ENCODE measurements at regions not wholly inside any gene's neighbourhood (a gene's known extent, or its start where the extent isn't known, plus 50 kb on each side); places are given as distances from the start of the nearest gene placed in this dataset.

GRCh38 chr16:11401161-11402050, 56.1 kb downstream of the RMI2 start:
- DNase-seq (ENCODE audit: low spot score) = no peak

- no peak for DNase-seq (ENCODE audit: low spot score)
These were observed 56.9 kb downstream of the RMI2 start for GRCh38 chr16:11402051-11402744.

GRCh38 chr16:11402745-11403533, 57.7 kb downstream of the RMI2 start:
- no peak for DNase-seq (ENCODE audit: low spot score)

GRCh38 chr16:11403534-11403795, 58.2 kb downstream of the RMI2 start:
- DNase-seq (ENCODE audit: low spot score) = no peak

- DNase-seq (ENCODE audit: low spot score) = no peak
These were observed 58.7 kb downstream of the RMI2 start for GRCh38 chr16:11403920-11404319.

GRCh38 chr16:11404603-11405002, 59.3 kb downstream of the RMI2 start:
- no peak for DNase-seq (ENCODE audit: low spot score)

GRCh38 chr16:11405331-11406176, 60.3 kb downstream of the RMI2 start:
- peak; percentile 56 for DNase-seq (ENCODE audit: low spot score)

- no peak for DNase-seq (ENCODE audit: low spot score)
These were observed 60.9 kb downstream of the RMI2 start for GRCh38 chr16:11406177-11406560.

GRCh38 chr16:11407047-11407982, 62.1 kb downstream of the RMI2 start:
- peak; percentile 85 for DNase-seq (ENCODE audit: low spot score)

GRCh38 chr16:11408216-11408615, 63.0 kb downstream of the RMI2 start:
- no peak for DNase-seq (ENCODE audit: low spot score)

- no peak for DNase-seq (ENCODE audit: low spot score)
These were observed 64.1 kb downstream of the RMI2 start for GRCh38 chr16:11409398-11409797.

GRCh38 chr16:11410376-11411058, 65.3 kb downstream of the RMI2 start:
- DNase-seq (ENCODE audit: low spot score) = no peak

GRCh38 chr16:11411059-11411550, 65.8 kb downstream of the RMI2 start:
- DNase-seq (ENCODE audit: low spot score) = no peak

- DNase-seq (ENCODE audit: low spot score) = no peak
These were observed 67.1 kb downstream of the RMI2 start for GRCh38 chr16:11412175-11412904.

- no peak for DNase-seq (ENCODE audit: low spot score)
These were observed 68.0 kb downstream of the RMI2 start for GRCh38 chr16:11412965-11413887.

GRCh38 chr16:11413907-11414595, 68.8 kb downstream of the RMI2 start:
- no peak for DNase-seq (ENCODE audit: low spot score)

Measured in AG08396 (cell line).